ENCODE measurements at regions not wholly inside any gene's neighbourhood (a gene's known extent, or its start where the extent isn't known, plus 50 kb on each side); places are given as distances from the start of the nearest gene placed in this dataset.

DNA sequence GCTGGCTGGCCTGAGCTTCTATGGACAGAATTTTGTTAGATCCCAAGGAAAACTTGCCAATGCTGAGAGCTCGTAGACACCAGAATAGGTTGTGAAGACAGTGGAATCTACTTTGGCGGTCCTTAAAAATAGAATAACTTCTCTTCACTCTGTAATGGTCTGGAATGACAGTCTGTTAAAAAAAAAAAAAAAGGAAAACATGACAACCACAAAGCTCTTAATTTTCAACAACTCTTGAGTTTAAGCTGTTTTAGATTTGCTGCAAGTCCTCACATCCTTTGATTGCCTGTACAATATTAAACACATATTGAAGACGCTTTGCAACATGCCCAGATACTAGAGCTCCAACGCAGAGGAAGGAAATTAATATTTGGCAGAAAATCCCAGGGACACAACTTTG is 122.8 kb upstream of the GALNT15 start:
- Histone ChIP-seq H3K36me3 (no peaks in the 10 kb centered on the region), H3K27me3 (no peaks in the 10 kb centered on the region), H3K4me1 (ENCODE audit: control insufficient read depth in 1 of 2, insufficient read depth in 1 of 2, low read depth in 1 of 2, low read length in 1 of 2) (peaks cover 23 to 28% of the 10 kb centered on the region in 2 experiments), H3K9me3 (no peaks in the 10 kb centered on the region), H3K27ac (no peak overlapping the region), H3K4me3 (ENCODE audit: low read depth in 1 of 2, low read length in 1 of 2) (no peak overlapping the region)
- TF ChIP-seq, protein P1, sequence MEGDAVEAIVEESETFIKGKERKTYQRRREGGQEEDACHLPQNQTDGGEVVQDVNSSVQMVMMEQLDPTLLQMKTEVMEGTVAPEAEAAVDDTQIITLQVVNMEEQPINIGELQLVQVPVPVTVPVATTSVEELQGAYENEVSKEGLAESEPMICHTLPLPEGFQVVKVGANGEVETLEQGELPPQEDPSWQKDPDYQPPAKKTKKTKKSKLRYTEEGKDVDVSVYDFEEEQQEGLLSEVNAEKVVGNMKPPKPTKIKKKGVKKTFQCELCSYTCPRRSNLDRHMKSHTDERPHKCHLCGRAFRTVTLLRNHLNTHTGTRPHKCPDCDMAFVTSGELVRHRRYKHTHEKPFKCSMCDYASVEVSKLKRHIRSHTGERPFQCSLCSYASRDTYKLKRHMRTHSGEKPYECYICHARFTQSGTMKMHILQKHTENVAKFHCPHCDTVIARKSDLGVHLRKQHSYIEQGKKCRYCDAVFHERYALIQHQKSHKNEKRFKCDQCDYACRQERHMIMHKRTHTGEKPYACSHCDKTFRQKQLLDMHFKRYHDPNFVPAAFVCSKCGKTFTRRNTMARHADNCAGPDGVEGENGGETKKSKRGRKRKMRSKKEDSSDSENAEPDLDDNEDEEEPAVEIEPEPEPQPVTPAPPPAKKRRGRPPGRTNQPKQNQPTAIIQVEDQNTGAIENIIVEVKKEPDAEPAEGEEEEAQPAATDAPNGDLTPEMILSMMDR (IDR thresholded peaks at IDR 0.05), result no peak

DNA sequence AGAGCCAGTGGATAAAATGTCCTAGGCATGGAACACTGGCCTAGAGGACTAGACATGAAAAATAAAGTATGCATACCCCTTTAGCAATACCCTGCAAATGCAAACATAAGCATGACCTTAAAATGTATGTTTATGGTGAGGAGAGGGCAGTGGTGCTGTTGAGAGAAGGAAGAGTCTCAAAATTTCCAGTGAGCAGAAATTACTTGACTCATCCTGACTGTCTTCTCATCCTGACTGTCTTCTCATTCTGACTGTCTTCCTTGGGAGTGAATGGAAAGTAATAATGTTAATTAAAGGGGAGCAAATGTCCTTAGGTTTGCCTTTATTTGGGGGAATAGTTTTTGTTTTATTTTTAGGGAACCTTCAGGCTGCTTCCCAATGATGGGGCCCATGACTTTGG is 121.5 kb upstream of the GALNT15 start:
- Histone ChIP-seq H3K27ac (no peak overlapping the region), H3K36me3 (no peaks in the 10 kb centered on the region), H3K9me3 (no peaks in the 10 kb centered on the region), H3K27me3 (no peaks in the 10 kb centered on the region), H3K4me3 (ENCODE audit: low read depth in 1 of 2, low read length in 1 of 2) (no peak overlapping the region), H3K4me1 (ENCODE audit: control insufficient read depth in 1 of 2, insufficient read depth in 1 of 2, low read depth in 1 of 2, low read length in 1 of 2) (peaks cover 23 to 28% of the 10 kb centered on the region in 2 experiments)
- TF ChIP-seq, protein P1 (IDR thresholded peaks at IDR 0.05), result no peak

DNA sequence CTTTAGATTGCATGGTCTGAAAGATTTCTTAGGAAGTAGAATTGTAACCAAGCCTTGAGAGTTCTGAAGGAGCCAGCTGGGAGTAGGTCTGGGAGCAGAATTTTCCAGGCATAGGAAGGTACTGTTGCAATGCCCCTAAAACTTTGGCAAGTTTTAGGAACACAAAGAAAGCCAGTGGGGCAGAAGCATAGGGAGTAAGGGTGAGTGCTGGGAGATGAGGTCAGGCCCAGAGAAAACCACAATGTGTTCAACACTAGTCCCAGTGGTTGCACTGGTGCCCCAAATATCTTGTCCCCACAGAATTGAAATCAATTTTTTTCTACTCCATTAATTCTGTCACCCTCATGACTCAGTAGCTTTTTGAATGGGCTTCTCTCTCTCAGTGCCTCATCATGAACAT is 120.7 kb upstream of the GALNT15 start:
- H3K27ac ChIP-seq, result no peak overlapping the region
- H3K4me3 ChIP-seq (ENCODE audit: low read depth in 1 of 2, low read length in 1 of 2), result no peak overlapping the region
- no peaks in the 10 kb centered on the region for H3K27me3 ChIP-seq
- H3K9me3 ChIP-seq, result no peaks in the 10 kb centered on the region
- TF ChIP-seq, protein P1 (IDR thresholded peaks at IDR 0.05), result no peak
- H3K36me3 ChIP-seq, result no peaks in the 10 kb centered on the region
- H3K4me1 ChIP-seq (ENCODE audit: control insufficient read depth in 1 of 2, insufficient read depth in 1 of 2, low read depth in 1 of 2, low read length in 1 of 2), result peaks cover 23 to 24% of the 10 kb centered on the region in 2 experiments

DNA sequence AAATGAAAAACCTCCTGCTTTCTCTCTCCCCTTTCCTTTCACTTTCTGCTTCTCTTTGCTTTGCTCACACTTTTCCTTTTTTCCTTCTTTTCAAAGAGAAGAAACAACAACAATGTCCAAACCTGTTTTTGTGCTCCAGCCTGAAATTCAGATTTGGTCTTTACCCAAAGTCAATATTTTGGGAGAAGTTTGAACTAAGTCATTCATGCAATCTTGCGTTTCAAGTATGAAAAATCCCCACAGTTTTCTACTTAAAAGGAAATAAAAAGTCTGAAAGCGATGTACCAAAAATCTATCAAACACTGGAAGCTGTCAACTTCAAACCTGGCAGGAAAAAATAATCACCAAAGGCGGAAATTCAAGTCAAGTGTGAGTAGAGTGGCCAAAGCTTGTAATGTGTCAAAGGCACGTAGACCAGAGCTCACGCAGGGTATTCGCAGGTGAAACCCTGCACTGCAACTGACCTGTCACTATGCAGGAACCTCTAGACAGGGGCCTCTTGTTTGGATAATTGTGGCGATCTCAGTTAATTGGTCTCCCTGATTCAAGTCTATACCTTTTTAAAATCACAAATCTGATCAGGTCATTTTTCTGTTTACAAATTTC is 118.8 kb upstream of the GALNT15 start:
- no peaks in the 10 kb centered on the region for H3K9me3 ChIP-seq
- no peaks in the 10 kb centered on the region for H3K36me3 ChIP-seq
- H3K27ac ChIP-seq, result no peak overlapping the region
- TF ChIP-seq, protein P1 (IDR thresholded peaks at IDR 0.05), result no peak
- no peak overlapping the region for H3K4me3 ChIP-seq (ENCODE audit: low read depth in 1 of 2, low read length in 1 of 2)
- H3K4me1 ChIP-seq (ENCODE audit: control insufficient read depth in 1 of 2, insufficient read depth in 1 of 2, low read depth in 1 of 2, low read length in 1 of 2), result peaks cover 20 to 21% of the 10 kb centered on the region in 2 experiments
- no peaks in the 10 kb centered on the region for H3K27me3 ChIP-seq

DNA sequence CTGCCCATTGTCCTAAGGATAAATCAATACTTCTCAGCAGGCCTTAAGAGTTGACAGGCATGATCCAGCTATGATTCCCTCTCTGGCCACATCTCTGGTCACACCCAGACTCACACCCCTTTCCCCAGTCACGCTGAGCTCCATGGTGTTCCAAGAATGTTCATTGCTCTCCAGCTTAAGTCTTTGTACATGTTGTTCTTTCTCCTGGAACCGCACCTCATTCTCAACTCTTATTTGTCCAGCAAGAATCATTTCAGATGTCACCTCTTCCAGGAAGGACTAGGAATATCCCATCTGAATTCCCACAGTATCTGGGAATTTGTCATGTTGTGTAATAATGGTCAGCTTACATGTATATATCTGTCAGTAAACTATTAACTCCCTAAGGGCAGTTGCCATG is 118.3 kb upstream of the GALNT15 start:
- H3K36me3 ChIP-seq, result no peaks in the 10 kb centered on the region
- TF ChIP-seq, protein P1 (IDR thresholded peaks at IDR 0.05), result no peak
- H3K4me1 ChIP-seq (ENCODE audit: control insufficient read depth in 1 of 2, insufficient read depth in 1 of 2, low read depth in 1 of 2, low read length in 1 of 2), result peaks cover 15 to 16% of the 10 kb centered on the region in 2 experiments
- H3K4me3 ChIP-seq (ENCODE audit: low read depth in 1 of 2, low read length in 1 of 2), result no peak overlapping the region
- H3K27me3 ChIP-seq, result no peaks in the 10 kb centered on the region
- no peaks in the 10 kb centered on the region for H3K9me3 ChIP-seq
- H3K27ac ChIP-seq, result no peak overlapping the region

All from neutrophil (primary cell).